ENCODE measurements at regions not wholly inside any gene's neighbourhood (a gene's known extent, or its start where the extent isn't known, plus 50 kb on each side); places are given as distances from the start of the nearest gene placed in this dataset.

DNA sequence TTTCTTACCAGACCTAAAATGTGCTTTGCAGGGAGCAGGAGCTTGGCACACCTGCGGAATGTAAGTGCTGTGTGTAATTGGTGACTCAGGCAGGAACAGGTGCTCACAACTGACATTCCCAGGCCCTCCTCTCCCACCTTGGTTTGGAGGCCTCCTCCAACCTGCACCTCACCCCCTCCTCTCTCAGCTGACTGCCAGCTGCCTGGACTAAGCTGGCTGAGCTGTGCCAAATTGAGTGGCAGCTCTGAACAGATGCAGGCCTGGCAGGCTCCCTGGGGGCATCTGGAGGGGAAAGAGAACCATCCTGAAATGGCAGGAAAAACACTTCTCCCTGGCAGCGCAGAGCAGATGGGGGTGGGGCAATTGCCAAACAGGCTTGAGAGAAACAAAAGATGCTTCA lies 91.7 kb upstream of the PGBD5 start:
- DNase-seq = peak; percentile 62
- Histone ChIP-seq H3K36me3 (no peaks in the 10 kb centered on the region), H3K4me1 (peaks cover 9% of the 10 kb centered on the region), H3K27me3 (no peaks in the 10 kb centered on the region), H3K9me3 (no peaks in the 10 kb centered on the region), H3K4me3 (ENCODE audit: low read depth, low read length) (no peak overlapping the region)
- TF ChIP-seq, protein P1, sequence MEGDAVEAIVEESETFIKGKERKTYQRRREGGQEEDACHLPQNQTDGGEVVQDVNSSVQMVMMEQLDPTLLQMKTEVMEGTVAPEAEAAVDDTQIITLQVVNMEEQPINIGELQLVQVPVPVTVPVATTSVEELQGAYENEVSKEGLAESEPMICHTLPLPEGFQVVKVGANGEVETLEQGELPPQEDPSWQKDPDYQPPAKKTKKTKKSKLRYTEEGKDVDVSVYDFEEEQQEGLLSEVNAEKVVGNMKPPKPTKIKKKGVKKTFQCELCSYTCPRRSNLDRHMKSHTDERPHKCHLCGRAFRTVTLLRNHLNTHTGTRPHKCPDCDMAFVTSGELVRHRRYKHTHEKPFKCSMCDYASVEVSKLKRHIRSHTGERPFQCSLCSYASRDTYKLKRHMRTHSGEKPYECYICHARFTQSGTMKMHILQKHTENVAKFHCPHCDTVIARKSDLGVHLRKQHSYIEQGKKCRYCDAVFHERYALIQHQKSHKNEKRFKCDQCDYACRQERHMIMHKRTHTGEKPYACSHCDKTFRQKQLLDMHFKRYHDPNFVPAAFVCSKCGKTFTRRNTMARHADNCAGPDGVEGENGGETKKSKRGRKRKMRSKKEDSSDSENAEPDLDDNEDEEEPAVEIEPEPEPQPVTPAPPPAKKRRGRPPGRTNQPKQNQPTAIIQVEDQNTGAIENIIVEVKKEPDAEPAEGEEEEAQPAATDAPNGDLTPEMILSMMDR (IDR thresholded peaks at IDR 0.05; ENCODE audit: low read depth, low read length) = no peak

DNA sequence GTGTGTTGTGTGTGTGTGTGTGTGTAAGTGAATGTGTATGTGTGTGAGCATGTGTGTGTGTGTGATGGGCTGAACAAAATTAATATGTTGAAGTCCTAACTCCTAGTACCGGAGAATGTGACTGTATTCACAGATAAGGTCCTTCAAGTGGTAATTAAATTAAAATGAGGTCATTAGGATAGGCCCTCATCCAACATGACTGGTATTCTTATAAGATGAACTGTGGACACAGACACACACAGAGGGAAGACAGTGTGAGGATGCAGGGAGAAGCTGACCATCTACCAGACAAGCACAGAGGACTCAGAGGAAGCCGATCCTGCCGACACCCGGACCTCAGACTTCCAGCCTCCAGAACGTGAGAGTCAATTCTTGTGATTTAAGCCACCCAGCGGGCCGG lies 91.2 kb upstream of the PGBD5 start:
- Histone ChIP-seq H3K27me3 (no peaks in the 10 kb centered on the region), H3K9me3 (no peaks in the 10 kb centered on the region), H3K36me3 (no peaks in the 10 kb centered on the region), H3K4me1 (peaks cover 9% of the 10 kb centered on the region), H3K4me3 (ENCODE audit: low read depth, low read length) (no peak overlapping the region)
- no peak for DNase-seq
- TF ChIP-seq, protein P1 (IDR thresholded peaks at IDR 0.05; ENCODE audit: low read depth, low read length) = no peak

DNA sequence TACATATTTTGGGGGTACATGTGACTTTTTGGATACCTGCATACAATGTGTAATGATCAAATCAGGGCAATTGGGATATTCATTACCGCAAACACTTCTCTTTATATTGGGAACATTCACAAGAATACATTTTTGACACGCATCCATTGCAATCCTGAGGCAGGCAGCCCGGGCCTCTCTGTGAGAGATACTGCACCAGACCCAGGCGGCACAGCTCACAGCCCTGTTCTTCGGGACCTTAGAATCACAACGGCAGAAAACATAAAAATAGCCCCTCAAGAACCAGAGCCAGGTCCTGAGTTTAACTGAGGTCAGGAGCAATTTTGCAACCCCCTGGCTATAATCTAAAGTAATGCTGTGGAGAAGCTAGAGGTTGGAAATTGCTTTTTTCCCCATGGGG lies 90.8 kb upstream of the PGBD5 start:
- no peaks in the 10 kb centered on the region for H3K27me3 ChIP-seq

DNA sequence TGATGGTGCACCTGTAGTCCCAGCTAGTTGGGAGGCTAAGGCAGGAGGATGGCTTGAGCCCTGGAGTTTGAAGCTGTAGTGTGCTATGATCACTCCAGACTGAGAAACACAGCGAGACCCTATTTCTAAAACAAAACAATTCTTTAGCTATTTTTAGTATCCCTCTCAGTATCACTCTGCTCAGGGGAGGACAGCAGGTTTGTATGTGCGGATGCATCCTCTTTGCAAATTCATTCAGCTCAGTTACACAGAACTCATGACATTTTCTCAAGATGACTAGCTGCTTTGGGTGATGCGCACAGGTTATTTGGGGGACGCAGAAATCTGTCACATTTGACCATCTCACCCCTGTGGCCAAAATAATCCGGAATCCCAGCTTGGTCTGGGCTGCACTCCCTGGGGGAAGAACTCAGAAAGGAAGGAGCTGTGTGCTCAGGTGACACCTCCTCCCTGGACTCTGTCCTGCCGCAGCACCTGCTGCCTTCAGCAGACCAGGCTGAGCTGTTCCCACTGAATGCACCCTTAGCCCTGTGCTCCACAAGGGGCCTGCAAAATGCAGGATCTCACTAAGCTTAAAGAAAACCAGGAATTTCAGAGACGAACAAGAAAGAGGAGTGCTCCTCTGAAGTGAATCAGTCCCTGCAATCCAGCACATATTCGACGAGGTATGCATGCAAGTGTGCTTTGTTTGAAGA lies 89.5 kb upstream of the PGBD5 start:
- Histone ChIP-seq H3K9me3 (no peaks in the 10 kb centered on the region), H3K27me3 (no peaks in the 10 kb centered on the region), H3K4me1 (peaks cover 9% of the 10 kb centered on the region), H3K4me3 (ENCODE audit: low read depth, low read length) (no peak overlapping the region), H3K36me3 (no peaks in the 10 kb centered on the region)
- TF ChIP-seq, protein P1 (IDR thresholded peaks at IDR 0.05; ENCODE audit: low read depth, low read length) = no peak
- DNase-seq = no peak

More for the DNA sequence above, 90.8 kb upstream of the PGBD5 start:
- H3K9me3 ChIP-seq = no peaks in the 10 kb centered on the region
- no peak overlapping the region for H3K4me3 ChIP-seq (ENCODE audit: low read depth, low read length)
- H3K4me1 ChIP-seq = peaks cover 9% of the 10 kb centered on the region
- TF ChIP-seq, protein P1 (IDR thresholded peaks at IDR 0.05; ENCODE audit: low read depth, low read length) = no peak
- DNase-seq = no peak
- H3K36me3 ChIP-seq = no peaks in the 10 kb centered on the region

DNA sequence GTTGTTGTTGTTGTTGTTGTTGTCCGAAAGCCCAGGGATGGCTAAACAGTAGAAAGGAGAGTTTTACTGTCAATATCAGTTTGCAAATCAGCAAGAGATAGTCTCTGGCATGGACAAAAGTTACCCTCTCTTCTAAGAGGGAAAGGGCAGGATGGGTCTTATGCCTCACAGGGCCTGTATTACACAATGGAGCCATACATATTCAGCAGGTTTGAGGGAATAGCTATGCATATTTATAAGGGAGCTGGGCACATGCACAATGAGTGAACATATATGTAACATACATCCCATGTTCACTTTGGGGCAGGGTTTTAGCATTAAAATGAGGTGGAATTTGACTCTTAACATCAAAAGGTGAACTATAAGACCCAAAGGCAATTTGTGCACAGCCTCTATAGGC lies 84.4 kb upstream of the PGBD5 start:
- Histone ChIP-seq H3K4me1 (no peaks in the 10 kb centered on the region), H3K4me3 (ENCODE audit: low read depth, low read length) (no peak overlapping the region), H3K9me3 (no peaks in the 10 kb centered on the region), H3K27me3 (no peaks in the 10 kb centered on the region), H3K36me3 (no peaks in the 10 kb centered on the region)
- TF ChIP-seq, protein P1 (IDR thresholded peaks at IDR 0.05; ENCODE audit: low read depth, low read length) = no peak
- no peak for DNase-seq

DNA sequence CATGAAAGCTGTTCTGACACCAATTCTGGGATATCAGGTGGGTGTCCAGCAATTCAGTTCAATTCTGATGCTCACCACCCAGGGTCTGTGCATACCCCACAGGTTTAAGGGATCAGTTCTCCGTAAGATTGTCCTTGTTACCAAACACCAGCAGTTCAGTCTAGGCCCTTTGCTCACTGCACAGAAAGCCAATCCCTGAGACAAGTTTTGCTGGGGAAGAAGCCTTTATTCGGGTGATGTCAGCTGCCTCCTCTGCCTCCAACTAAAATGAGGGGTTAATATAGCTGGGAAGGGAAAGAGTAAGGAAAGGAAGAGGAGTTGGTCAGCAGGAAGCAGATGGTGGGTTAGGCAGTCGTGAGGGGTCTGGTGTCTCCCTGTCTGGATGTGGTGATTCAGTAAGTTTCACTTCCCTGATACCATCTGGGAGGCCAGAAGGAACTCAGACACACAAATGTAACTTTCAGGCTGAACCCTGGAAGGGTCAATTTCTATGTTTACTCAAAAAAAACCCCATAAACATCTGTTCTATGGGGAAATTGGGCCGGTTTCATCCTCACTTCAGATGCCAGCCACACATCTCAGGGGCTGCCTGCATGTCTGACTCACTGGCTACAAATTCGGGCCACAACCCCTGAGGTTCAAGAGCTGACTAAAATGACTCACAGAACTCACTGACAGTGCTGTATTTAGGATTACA lies 83.3 kb upstream of the PGBD5 start:
- DNase-seq = no peak
- H3K4me1 ChIP-seq = no peaks in the 10 kb centered on the region
- no peaks in the 10 kb centered on the region for H3K27me3 ChIP-seq
- H3K9me3 ChIP-seq = no peaks in the 10 kb centered on the region
- H3K4me3 ChIP-seq (ENCODE audit: low read depth, low read length) = no peak overlapping the region
- H3K36me3 ChIP-seq = no peaks in the 10 kb centered on the region
- TF ChIP-seq, protein P1 (IDR thresholded peaks at IDR 0.05; ENCODE audit: low read depth, low read length) = no peak
